ENCODE measurements at regions not wholly inside any gene's neighbourhood (a gene's known extent, or its start where the extent isn't known, plus 50 kb on each side); places are given as distances from the start of the nearest gene placed in this dataset.
"Not testable (repeated sequence)": the region's sequence is repeated elsewhere in the genome, so short reads cannot be mapped to it uniquely, and the experiment has no call there.

GRCh38 chr4:153099391-153100140, 104.7 kb upstream of the TRIM2 start:
- H3K36me3 ChIP-seq: no peaks in the 10 kb centered on the region
- no peaks in the 10 kb centered on the region for H3K9me3 ChIP-seq
- H3K27me3 ChIP-seq: no peaks in the 10 kb centered on the region
- DNase-seq: no peak
- no peak overlapping the region for H3K27ac ChIP-seq
- no peak for TF ChIP-seq POLR2A (IDR thresholded peaks at IDR 0.05)
- TF ChIP-seq, protein P1, sequence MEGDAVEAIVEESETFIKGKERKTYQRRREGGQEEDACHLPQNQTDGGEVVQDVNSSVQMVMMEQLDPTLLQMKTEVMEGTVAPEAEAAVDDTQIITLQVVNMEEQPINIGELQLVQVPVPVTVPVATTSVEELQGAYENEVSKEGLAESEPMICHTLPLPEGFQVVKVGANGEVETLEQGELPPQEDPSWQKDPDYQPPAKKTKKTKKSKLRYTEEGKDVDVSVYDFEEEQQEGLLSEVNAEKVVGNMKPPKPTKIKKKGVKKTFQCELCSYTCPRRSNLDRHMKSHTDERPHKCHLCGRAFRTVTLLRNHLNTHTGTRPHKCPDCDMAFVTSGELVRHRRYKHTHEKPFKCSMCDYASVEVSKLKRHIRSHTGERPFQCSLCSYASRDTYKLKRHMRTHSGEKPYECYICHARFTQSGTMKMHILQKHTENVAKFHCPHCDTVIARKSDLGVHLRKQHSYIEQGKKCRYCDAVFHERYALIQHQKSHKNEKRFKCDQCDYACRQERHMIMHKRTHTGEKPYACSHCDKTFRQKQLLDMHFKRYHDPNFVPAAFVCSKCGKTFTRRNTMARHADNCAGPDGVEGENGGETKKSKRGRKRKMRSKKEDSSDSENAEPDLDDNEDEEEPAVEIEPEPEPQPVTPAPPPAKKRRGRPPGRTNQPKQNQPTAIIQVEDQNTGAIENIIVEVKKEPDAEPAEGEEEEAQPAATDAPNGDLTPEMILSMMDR (IDR thresholded peaks at IDR 0.05): no peak
- intact Hi-C loops (cut with DNase I; ENCODE audit: low total_unique reads): no loop called here
- H3K4me1 ChIP-seq: no peaks in the 10 kb centered on the region
- H3K4me3 ChIP-seq: no peak overlapping the region

DNA sequence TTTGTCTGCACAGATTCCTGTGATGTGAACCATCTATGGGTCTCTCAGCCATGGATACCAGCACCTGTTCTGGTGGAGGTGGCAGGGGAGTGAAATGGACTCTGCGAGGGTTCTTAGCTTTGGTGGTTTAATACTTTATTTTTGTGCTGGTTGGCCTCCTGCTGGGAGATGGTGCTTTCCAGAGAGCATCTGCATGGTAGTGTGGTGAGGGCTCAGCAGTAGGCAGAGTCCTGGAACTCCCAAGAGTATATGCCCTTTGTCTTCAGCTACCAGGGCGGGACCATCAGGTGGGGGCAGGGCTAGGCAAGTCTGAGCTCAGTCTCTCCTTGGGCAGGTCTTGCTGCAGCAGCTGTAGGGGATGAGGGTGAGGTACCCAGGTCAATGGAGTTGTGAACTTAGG, 97.5 kb upstream of the TRIM2 start:
- intact Hi-C loops (cut with DNase I; ENCODE audit: low total_unique reads); H3K4me1 ChIP-seq; H3K9me3 ChIP-seq; H3K4me3 ChIP-seq; DNase-seq; H3K27me3 ChIP-seq; H3K36me3 ChIP-seq; H3K27ac ChIP-seq: not testable (repeated sequence)

DNA sequence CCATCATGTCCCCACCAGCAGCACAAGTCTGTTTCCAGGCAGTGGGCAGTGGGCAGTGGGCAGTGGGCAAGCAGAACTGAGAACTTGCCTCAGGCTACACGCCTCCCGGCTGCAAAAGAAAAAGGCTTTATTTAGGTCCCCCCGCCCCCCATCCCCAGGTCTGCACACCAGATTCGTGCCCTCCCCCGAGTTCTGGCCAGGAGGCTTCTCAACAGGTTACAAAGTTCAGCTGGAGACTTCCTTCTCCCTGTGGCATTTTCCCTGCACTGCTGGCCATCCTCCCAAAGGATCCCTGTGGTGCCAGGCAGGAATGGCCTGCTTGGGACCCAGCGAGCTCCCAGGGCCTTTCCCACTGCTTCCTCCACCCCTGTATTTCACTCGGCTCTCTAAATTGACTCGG, 97.0 kb upstream of the TRIM2 start:
- Histone ChIP-seq H3K4me1 (no peaks in the 10 kb centered on the region), H3K4me3 (no peak overlapping the region), H3K27me3 (no peaks in the 10 kb centered on the region), H3K27ac (no peak overlapping the region), H3K9me3 (no peaks in the 10 kb centered on the region), H3K36me3 (no peaks in the 10 kb centered on the region)
- no peak for DNase-seq
- intact Hi-C loops (cut with DNase I; ENCODE audit: low total_unique reads): no loop called here
- TF ChIP-seq, protein P1 (IDR thresholded peaks at IDR 0.05): no peak
- TF ChIP-seq POLR2A (IDR thresholded peaks at IDR 0.05): no peak

GRCh38 chr4:153109296-153109849, 94.9 kb upstream of the TRIM2 start:
- TF ChIP-seq, protein P1 (IDR thresholded peaks at IDR 0.05): no peak
- TF ChIP-seq POLR2A (IDR thresholded peaks at IDR 0.05): no peak
- H3K27ac ChIP-seq: no peak overlapping the region
- H3K36me3 ChIP-seq: no peaks in the 10 kb centered on the region
- intact Hi-C loops (cut with DNase I; ENCODE audit: low total_unique reads): no loop called here
- no peaks in the 10 kb centered on the region for H3K4me1 ChIP-seq
- H3K27me3 ChIP-seq: no peaks in the 10 kb centered on the region
- no peak overlapping the region for H3K4me3 ChIP-seq
- H3K9me3 ChIP-seq: no peaks in the 10 kb centered on the region
- no peak for DNase-seq

DNA sequence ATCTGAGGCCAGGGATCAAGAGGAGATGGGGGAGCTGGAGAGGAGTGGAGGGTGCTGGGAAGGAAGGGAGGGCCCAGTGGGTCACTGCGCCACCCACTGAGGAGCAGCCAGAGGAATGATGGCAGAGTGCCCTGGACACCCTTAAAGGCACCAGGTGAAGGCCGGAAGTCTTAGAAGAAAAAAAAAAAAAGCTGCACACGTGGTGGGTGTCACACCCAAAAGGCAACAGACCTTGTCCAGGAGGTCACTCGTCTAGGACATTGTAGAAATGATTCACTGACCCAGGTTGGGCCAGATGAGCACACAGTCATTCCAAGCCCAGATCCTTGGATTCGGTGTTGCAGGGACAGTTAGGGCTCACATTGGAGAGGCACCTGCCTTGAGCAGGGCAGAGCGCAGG, 93.5 kb upstream of the TRIM2 start:
- TF ChIP-seq, protein P1 (IDR thresholded peaks at IDR 0.05): no peak
- no peak for TF ChIP-seq POLR2A (IDR thresholded peaks at IDR 0.05)
- no peak for DNase-seq
- Histone ChIP-seq H3K27me3 (no peaks in the 10 kb centered on the region), H3K36me3 (no peaks in the 10 kb centered on the region), H3K4me1 (no peaks in the 10 kb centered on the region), H3K9me3 (no peaks in the 10 kb centered on the region), H3K27ac (no peak overlapping the region), H3K4me3 (no peak overlapping the region)
- intact Hi-C loops (cut with DNase I; ENCODE audit: low total_unique reads): no loop called here
